AG04449 (cell line): ENCODE measurements at regions not wholly inside any gene's neighbourhood (a gene's known extent, or its start where the extent isn't known, plus 50 kb on each side); places are given as distances from the start of the nearest gene placed in this dataset.

Source experiments
- CTCF ChIA-PET: fragments of 350-600 bp; formaldehyde crosslinking; extraction: SDS; loops from one replicate; lab custom pipeline; 2021; ENCODE audit warnings: antibody characterized with exemption; lab: Yijun Ruan, JAX
- POLR2A ChIA-PET: fragments of 400-600, 350-600 bp; formaldehyde crosslinking; extraction: SDS; loops from one replicate; lab custom pipeline; 2020; ENCODE audit warnings: antibody characterized with exemption, inconsistent platforms; lab: Yijun Ruan, JAX
- DNase-seq: peaks from one replicate; pipeline ENCODE4 v3.0.0-alpha.2; 2010; ENCODE audit warnings: low read depth, low spot score
- H3K4me3 ChIP-seq: 2 replicates; pipeline ENCODE4 v1.5.1; 2011; ENCODE audit warnings: low read depth, mild to moderate bottlenecking, control low read depth, low read length
- TF ChIP-seq, protein P1 (sequence below): IDR thresholded peaks from one replicate; pipeline ENCODE4 v1.5.1; 2011; ENCODE audit warnings: mild to moderate bottlenecking, moderate library complexity, low read length, control low read depth, inconsistent platforms; ENCODE audit not compliant: insufficient read depth; ENCODE audit errors: missing control alignments

DNA sequence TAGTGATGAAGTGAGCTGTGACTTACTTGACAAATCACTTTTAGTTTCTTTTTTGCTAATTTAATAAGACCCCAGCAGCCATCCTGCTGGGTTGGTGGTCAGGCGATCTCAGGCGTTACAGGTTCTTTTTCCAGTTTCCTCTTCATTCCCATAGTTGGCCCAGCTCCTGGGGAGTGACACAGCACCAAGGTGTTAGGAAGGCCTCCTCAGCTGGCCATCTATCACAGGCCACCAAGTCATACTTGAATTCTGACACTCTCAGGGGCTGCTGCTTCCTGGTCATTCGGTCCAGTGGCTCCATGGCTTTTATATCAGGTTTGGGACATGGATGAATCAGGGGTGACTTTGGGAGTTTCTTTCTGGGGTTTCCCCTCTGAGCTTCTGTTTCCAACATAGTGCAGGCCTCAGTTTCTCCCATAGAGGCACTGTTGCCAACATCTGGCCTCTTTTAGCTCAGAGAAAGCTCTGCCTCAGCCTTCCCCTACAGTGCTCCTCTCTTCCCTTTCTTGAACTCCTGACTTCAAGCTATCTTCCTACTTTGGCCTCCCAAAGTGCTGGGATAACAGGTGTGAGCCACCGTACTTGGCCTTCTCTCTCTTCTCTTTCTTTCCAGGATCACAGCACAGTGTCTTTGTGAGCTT is 211.8 kb downstream of the NR2F2 start:
- ChIA-PET POLR2A (no interaction called here), CTCF (no interaction called here)
- DNase-seq: no peak
- H3K4me3 ChIP-seq: no peak overlapping the region
- TF ChIP-seq, protein P1, sequence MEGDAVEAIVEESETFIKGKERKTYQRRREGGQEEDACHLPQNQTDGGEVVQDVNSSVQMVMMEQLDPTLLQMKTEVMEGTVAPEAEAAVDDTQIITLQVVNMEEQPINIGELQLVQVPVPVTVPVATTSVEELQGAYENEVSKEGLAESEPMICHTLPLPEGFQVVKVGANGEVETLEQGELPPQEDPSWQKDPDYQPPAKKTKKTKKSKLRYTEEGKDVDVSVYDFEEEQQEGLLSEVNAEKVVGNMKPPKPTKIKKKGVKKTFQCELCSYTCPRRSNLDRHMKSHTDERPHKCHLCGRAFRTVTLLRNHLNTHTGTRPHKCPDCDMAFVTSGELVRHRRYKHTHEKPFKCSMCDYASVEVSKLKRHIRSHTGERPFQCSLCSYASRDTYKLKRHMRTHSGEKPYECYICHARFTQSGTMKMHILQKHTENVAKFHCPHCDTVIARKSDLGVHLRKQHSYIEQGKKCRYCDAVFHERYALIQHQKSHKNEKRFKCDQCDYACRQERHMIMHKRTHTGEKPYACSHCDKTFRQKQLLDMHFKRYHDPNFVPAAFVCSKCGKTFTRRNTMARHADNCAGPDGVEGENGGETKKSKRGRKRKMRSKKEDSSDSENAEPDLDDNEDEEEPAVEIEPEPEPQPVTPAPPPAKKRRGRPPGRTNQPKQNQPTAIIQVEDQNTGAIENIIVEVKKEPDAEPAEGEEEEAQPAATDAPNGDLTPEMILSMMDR: no peak

DNA sequence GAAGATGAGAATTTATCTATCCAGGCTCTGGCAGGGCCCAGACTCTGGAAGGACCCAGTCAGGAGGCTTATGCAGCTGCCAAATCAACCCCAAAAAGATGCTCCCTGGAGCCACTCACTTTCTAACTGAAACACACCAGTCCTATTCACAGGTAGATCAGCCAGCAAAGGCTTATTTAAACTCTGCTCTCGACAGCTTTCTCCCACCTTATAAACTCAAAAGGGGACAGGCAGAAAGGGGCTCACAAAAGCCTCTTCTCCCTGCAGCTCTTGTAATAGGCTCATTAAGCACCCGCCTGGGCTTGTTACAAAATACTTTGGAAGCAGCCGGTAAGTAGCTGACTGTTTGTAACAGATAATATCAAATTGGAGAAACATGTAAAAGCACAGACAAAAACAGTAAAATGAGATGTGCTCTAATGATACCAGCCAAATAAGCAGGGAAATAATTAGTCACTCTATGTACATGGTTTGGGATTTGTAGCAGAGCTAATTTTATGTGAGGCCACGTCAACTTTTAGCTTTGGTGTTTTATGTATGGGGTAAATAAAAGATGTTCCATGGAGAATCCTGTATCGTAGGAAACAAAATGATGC is 213.8 kb downstream of the NR2F2 start:
- POLR2A ChIA-PET: no interaction called here
- no peak overlapping the region for H3K4me3 ChIP-seq
- no peak for DNase-seq
- TF ChIP-seq, protein P1: no peak
- CTCF ChIA-PET: no interaction called here

DNA sequence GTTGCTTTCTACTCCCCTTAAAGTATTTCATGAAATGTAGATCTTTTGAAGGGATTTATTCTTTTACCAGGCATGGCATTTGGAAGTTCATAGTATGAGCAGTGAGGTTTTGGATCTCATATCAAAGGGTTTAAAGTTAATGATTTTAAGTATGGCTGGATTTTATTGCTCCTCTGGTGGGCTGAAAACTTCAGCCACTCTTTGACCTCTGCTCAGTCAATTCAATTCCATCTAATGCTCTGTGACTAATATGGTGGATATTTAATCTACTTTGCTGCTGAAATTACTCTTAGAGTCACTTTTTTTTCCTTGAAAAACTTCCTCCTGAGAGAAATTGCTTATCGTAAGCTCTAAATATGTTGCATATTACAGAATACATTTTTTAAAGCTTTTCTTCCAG is 218.6 kb downstream of the NR2F2 start:
- no peak overlapping the region for H3K4me3 ChIP-seq
- DNase-seq: no peak
- ChIA-PET POLR2A (no interaction called here), CTCF (no interaction called here)
- TF ChIP-seq, protein P1: no peak

DNA sequence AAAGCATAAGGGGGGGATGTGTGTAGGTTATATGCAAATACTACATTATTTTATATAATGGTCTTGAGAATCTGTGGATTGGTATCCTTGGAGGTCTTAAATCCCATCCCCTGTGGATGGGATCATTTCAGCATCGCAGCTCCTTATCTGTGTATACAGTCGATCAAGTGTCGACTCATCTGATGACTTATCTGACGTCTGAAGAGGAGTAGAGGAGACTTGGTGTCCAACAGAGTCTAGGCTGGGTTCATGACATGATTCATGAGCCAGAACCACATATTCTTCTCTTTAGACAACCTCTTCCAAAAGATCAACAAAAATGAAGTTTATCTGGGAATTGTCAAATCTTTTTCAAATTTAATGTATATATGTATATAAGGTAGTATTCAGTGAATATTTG is 220.7 kb downstream of the NR2F2 start:
- no peak for DNase-seq
- ChIA-PET CTCF (no interaction called here), POLR2A (no interaction called here)

DNA sequence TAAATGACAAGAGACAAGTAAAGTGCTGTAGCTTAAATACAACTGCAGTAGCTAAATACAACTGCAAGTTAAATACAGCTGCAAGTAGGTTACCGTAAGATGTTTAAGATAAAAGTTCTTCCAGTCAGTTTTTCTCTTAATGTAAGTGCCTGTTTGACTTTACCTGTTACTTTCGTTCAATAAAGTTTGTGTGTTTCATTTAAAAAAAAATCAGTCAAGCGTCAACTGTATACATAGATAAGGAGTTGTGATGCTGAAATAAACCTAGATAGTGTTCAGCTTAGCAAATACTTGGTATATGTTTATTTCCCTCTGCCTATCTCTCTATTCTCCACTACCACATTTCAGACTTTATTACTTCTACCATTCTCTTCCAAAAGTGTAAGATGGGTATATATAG is 221.2 kb downstream of the NR2F2 start:
- ChIA-PET CTCF (no interaction called here), POLR2A (no interaction called here)
- TF ChIP-seq, protein P1: no peak
- H3K4me3 ChIP-seq: no peak overlapping the region
- no peak for DNase-seq

More for the DNA sequence above, 220.7 kb downstream of the NR2F2 start:
- H3K4me3 ChIP-seq: no peak overlapping the region
- TF ChIP-seq, protein P1: no peak

DNA sequence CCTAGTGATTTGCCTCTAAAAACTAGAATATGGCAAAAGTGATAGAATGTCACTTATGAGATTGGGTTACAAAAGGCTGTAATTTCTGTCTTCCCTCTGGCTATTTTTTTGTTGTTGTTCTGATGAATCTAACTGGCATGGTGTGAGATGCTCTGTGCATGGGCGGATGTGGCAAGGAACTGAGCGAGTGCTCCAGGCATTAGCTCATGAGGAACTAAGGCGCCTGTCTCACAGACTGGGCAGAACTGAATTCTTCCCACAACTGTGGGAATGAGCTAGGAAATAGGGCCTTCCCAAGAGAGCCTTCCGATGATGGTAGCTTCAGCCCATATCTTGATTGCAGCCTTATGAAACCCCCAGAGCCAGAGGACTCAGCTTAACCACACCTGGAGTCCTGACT is 222.5 kb downstream of the NR2F2 start:
- ChIA-PET POLR2A (no interaction called here), CTCF (no interaction called here)
- TF ChIP-seq, protein P1: no peak
- no peak overlapping the region for H3K4me3 ChIP-seq
- no peak for DNase-seq
